MCF 10A (cell line): ENCODE measurements at regions not wholly inside any gene's neighbourhood (a gene's known extent, or its start where the extent isn't known, plus 50 kb on each side); places are given as distances from the start of the nearest gene placed in this dataset.

Source experiments
- BruUV-seq: library from RNA; stranded (reverse); fragments of 400-500 nt; replicated peaks from 2 replicates; lab custom pipeline; 2021; lab: Mats Ljungman, UMichigan
- CTCF ChIA-PET: fragments of 300-600 bp; sonication (Branson Sonifier 250); formaldehyde crosslinking; extraction: SDS; loops from one replicate; lab custom pipeline; 2021; ENCODE audit warnings: antibody characterized with exemption, inconsistent platforms; lab: Yijun Ruan, JAX
- POLR2A ChIA-PET: fragments of 300-600, 350-650 bp; sonication (Branson Sonifier 250); formaldehyde crosslinking; extraction: SDS; loops from one replicate; lab custom pipeline; 2020; ENCODE audit warnings: antibody characterized with exemption, inconsistent platforms; lab: Yijun Ruan, JAX
- DNase-seq: peaks from one replicate; pipeline ENCODE4 v3.0.0-alpha.2; 2018; ENCODE audit not compliant: unreplicated experiment
- H3K27ac Mint-ChIP-seq: one replicate; pipeline ENCODE4 v1.8.0; 2022; ENCODE audit warnings: mild to moderate bottlenecking, low read depth, mixed read lengths; ENCODE audit not compliant: unreplicated experiment
- H3K27me3 Mint-ChIP-seq: one replicate; pipeline ENCODE4 v1.8.0; 2022; ENCODE audit warnings: mixed read lengths; ENCODE audit not compliant: insufficient read depth, unreplicated experiment
- H3K36me3 Mint-ChIP-seq: one replicate; pipeline ENCODE4 v1.8.0; 2022; ENCODE audit warnings: mild to moderate bottlenecking, moderate library complexity, mixed read lengths; ENCODE audit not compliant: insufficient read depth, unreplicated experiment
- H3K4me1 Mint-ChIP-seq: one replicate; pipeline ENCODE4 v1.8.0; 2022; ENCODE audit warnings: mixed read lengths; ENCODE audit not compliant: insufficient read depth, unreplicated experiment
- H3K4me3 Mint-ChIP-seq: one replicate; pipeline ENCODE4 v1.8.0; 2022; ENCODE audit warnings: mild to moderate bottlenecking, moderate library complexity, mixed read lengths; ENCODE audit not compliant: unreplicated experiment
- H3K9me3 Mint-ChIP-seq: one replicate; pipeline ENCODE4 v1.8.0; 2022; ENCODE audit warnings: mixed read lengths; ENCODE audit not compliant: unreplicated experiment
- CTCF ChIP-seq: fragments of 200-600 bp; IDR thresholded peaks from one replicate; pipeline ENCODE4 v1.8.0; 2022; ENCODE audit warnings: antibody characterized with exemption, mild to moderate bottlenecking; ENCODE audit not compliant: unreplicated experiment
- intact Hi-C: fragments of 100-400 bp; cut with micrococcal nuclease; formaldehyde crosslinking; loops from 2 replicates; pipeline ENCODE4 v1.14.1; 2022

GRCh38 chr3:41112466-41112865 is 86.8 kb upstream of the CTNNB1 start:
- no peak for DNase-seq
- CTCF ChIA-PET = interaction anchor here (0.6 kb wide), 1 partner anchor 32 kb away, joined by 3 read pairs; no protein-coding TSS in a partner anchor
- Mint-ChIP-seq H3K27ac (no peak overlapping the region), H3K4me3 (no peak overlapping the region), H3K27me3 (no peaks in the 10 kb centered on the region), H3K9me3 (no peaks in the 10 kb centered on the region), H3K4me1 (peaks cover 5% of the 10 kb centered on the region), H3K36me3 (no peaks in the 10 kb centered on the region)
- intact Hi-C loops = no loop called here
- BruUV-seq = no TSS peak
- no peak for TF ChIP-seq CTCF
- POLR2A ChIA-PET = no interaction called here

GRCh38 chr3:41115069-41115468 is 84.2 kb upstream of the CTNNB1 start:
- H3K4me3 Mint-ChIP-seq = no peak overlapping the region
- H3K27me3 Mint-ChIP-seq = no peaks in the 10 kb centered on the region
- H3K27ac Mint-ChIP-seq = no peak overlapping the region
- POLR2A ChIA-PET = no interaction called here
- no peaks in the 10 kb centered on the region for H3K36me3 Mint-ChIP-seq
- DNase-seq = no peak
- no TSS peak for BruUV-seq
- intact Hi-C loops = no loop called here
- no peak for TF ChIP-seq CTCF
- H3K9me3 Mint-ChIP-seq = no peaks in the 10 kb centered on the region
- peaks cover 15% of the 10 kb centered on the region for H3K4me1 Mint-ChIP-seq
- CTCF ChIA-PET = interaction anchor here (0.9 to 1.0 kb wide), 2 partner anchors 85 to 605 kb away, joined by 3 read pairs; no protein-coding TSS in a partner anchor

- DNase-seq = no peak
- Mint-ChIP-seq H3K27me3 (no peaks in the 10 kb centered on the region), H3K27ac (peak overlapping the region; percentile 91), H3K36me3 (no peaks in the 10 kb centered on the region), H3K4me3 (no peak overlapping the region), H3K4me1 (peaks cover 15% of the 10 kb centered on the region), H3K9me3 (no peaks in the 10 kb centered on the region)
- BruUV-seq = no TSS peak
- TF ChIP-seq CTCF = no peak
- CTCF ChIA-PET = interaction anchor here (0.5 kb wide), 1 partner anchor 925 kb away, joined by 5 read pairs; no protein-coding TSS in a partner anchor
- intact Hi-C loops = loop anchor here (1.0 kb wide), 1 partner anchor 146 kb away; no protein-coding TSS in a partner anchor
- POLR2A ChIA-PET = interaction anchor here (1.4 kb wide), 1 partner anchor 85 kb away, joined by 4 read pairs; no protein-coding TSS in a partner anchor
Measured at GRCh38 chr3:41116851-41117250, 82.5 kb upstream of the CTNNB1 start.

GRCh38 chr3:41117398-41117870 is 81.9 kb upstream of the CTNNB1 start:
- Mint-ChIP-seq H3K4me3 (peak overlapping the region; percentile 24), H3K27me3 (no peaks in the 10 kb centered on the region), H3K36me3 (no peaks in the 10 kb centered on the region), H3K27ac (peak overlapping the region; percentile 91), H3K4me1 (peaks cover 15% of the 10 kb centered on the region), H3K9me3 (no peaks in the 10 kb centered on the region)
- ChIA-PET CTCF (interaction anchor here (0.7 to 0.8 kb wide), 2 partner anchors 26 to 982 kb away, joined by 3 to 4 read pairs; no protein-coding TSS in a partner anchor), POLR2A (interaction anchor here (0.6 to 1.4 kb wide), 4 partner anchors 82 to 480 kb away, joined by 3 to 5 read pairs (median 4); partner anchors contain the start of gene CTNNB1)
- DNase-seq = peak; percentile 98
- no peak for TF ChIP-seq CTCF
- no TSS peak for BruUV-seq
- intact Hi-C loops = loop anchor here (1.0 kb wide), 1 partner anchor 146 kb away; no protein-coding TSS in a partner anchor
